NCI-H1694 treated with DMSO at 0.1 percent for 48 hours (cell line): ENCODE measurements at regions not wholly inside any gene's neighbourhood (a gene's known extent, or its start where the extent isn't known, plus 50 kb on each side); places are given as distances from the start of the nearest gene placed in this dataset.

Source experiments
- DNase-seq: peaks from one replicate; lab custom pipeline; 2025; lab: John Stamatoyannopoulos, UW

DNA sequence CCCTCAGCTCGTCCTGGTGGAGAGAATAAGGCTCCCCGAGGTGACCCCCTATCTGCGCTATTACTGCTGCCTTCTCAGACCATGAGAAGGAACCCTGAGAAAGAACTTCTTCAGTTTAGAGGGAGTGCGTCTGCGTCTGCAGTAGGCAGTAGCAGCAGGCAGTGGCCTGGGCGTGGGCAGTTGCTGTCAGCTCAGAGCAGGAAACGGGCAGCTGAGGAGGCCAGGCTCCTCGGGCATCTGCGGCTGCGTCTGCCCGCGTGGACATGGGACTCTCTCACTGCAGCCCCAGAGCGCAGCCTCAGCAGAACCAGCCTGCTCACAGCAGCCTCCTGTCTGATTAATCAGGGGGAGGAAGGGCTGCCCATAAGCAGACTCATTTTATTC, 49.8 kb upstream of the FCN1 start:
- DNase-seq = no peak

DNA sequence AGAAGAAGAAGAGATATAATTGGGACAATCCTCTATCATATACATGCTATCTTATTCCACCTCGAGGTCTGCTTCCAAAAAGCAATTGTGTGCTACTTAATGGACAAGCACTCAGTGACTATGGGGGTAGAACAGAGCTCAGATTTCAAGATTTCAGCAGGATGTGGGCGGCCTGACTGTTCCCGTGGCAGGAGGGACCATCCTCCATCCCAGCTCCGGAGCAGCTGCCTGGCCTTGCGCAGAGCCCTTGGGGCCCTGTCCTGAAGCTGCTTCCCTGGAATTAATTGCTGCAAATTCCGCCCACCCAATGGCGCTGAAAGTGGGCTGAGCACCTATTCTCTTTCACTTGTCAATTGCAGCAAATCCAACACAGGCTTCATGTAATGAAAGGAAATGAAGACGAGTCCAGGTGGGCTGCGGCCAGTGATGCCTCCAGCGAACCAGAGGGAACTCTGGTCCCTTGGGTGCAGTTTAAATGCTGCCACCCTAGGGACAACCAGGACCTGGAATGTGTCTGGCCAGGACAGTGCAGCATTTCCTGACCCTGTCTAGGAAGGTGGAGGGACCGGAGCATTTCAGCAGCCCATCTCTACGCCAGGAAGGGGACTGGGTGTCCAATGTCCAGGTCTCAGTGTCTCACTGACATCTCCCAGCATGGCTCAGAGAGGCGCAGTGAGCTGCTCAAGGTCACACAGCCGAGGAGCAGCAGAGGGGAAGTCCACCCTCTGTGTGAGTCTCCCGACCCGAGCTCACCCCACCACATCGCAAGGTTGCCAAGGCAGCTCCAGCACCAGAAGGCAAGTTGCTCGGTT, 50.5 kb upstream of the FCN1 start:
- DNase-seq = no peak

DNA sequence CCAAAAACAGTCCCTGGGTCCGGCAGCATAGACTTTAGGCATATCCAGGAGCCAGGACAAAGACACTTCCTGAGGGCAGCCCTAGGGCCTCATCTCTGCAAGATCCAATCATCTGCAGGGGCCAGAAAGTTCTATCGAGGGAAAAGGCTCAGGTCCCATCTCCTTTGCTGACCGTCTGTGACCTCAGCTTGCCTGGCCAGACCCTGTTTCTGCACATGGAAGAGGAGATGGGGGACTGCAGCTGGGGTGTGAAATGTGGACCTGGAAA, 51.0 kb upstream of the FCN1 start:
- DNase-seq = no peak

DNA sequence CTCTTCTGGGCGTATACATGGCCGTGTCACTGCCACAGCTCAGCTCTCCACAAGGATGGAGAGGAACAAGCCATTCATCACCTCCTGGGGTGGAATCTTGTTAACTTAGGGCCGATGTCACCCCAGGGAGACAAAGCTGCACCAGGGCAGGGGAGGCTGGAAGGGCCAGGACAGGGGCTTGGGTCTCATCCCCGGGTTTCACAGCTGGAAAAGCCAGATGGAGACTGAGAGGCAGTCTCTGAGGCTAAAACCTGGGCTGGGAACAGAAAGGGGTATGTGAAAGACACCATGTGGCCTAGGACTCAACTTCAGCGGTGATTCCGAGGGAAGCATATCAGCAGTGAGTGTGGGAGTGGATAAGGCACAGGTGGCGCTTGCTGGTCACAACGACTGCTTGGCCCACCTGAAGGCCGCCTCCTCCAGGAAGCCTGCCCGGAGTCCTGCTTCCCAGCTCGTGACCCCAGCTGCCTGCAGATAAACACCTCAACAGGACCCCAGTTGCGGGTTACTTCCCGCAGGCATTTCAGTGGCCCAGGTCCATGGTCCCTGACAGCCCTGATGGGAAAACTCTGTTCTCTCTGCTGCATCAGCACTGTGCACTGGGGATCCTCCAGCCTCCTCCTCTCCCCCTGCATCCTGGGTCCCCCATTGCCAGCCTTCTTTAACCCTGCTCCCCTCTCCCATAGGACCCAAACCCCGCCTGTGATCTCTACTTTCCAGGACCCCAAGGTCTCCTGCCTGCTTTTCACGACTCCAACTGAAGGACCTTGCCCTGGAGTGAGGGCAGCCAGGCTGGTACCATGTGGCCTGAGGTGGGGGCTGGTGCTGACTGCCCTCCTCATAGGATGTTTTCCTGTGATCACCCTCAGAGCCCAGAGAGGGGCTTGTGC, 51.7 kb upstream of the FCN1 start:
- no peak for DNase-seq

DNA sequence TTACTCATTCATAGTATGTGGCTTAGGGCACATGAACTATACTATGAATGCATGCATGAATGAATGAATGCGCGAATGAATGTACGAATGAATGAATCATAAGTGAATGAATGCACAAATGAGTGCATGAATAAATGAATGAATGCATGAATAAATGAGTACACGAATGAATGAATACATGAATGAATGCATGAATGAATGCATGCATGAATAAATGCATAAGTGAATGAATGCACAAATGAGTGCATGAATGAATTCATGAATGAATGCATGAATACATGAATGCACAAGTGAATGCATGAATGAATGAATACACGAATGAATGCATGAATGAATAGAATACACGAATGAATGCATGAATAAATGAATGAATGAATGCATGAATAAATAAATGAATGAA, 52.5 kb upstream of the FCN1 start:
- DNase-seq = no peak

DNA sequence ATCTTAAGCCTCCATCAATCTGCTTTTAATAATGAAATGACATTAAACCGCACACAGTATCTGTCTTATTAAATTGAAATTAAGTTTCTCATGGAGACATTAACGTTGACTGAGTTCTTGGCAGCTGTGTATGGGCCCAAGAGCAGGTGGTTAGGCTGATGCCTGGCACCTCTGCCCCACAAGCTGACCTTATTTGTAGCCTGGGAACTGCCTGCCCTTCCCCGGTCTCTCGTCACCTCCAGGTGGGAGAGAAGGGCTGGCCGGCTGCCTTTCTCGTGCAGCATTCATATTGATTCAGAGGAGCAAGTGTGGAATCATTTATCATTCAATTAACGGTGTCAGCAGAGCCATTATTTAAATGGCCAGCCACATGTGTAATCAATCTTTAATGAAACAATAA, 53.0 kb upstream of the FCN1 start:
- DNase-seq = no peak

DNA sequence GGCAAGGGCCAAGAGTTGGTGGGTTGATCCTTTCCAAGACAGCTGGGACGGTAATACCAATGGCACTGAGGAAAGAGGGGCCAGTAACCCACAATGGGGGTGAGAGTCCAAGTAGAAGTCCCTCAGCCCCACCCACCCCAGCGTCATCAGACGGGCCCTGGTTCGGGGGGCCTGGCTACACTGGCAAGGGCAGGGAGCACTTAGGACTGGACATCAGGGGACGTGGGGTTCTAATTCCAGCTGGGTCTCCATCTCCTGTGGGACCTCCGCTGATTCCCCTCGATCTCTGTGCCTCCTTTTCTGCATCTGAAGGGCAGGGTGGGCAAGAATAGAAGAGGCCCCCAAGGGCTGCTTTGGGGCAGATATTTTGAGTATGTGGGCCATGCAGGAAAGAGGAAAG, 53.5 kb upstream of the FCN1 start:
- no peak for DNase-seq

DNA sequence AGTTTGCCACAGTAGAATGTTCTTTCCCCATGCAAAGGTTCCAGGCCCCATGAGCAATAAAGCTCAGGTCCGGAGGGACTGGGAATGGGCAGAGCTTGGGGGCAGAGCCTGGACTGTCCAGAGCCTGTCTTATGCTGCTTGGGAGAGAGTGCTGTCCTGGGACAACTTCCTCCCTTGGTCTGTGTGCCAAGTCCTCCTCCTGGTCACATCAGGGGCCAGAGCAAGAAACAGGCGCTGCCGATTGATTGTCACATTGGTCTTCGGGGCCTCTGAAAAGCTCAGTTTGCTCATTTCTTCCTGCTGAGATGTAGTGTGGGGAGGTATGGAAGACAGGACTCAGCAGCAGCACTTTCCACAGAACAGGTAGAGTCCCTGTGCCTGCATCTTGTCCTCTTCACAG, 54.0 kb upstream of the FCN1 start:
- no peak for DNase-seq

DNA sequence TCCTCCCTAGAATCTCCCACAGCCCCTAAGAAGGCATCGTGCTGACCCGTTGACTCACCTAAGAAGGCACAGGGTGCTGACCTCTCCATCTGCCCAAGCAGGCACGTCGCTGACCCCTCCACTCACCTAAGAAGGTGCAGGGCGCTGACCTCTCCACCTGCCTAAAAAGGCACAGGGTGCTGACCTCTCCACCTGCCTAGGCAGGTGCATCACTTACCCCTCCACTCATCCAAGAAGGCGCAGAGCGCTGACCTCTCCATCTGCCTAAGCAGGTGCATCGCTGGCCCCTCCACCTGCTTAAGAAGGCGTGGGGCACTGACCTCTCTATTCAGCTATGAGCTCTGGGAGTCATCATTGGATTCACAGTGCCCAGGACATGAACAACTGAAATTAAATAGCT, 54.4 kb upstream of the FCN1 start:
- no peak for DNase-seq

DNA sequence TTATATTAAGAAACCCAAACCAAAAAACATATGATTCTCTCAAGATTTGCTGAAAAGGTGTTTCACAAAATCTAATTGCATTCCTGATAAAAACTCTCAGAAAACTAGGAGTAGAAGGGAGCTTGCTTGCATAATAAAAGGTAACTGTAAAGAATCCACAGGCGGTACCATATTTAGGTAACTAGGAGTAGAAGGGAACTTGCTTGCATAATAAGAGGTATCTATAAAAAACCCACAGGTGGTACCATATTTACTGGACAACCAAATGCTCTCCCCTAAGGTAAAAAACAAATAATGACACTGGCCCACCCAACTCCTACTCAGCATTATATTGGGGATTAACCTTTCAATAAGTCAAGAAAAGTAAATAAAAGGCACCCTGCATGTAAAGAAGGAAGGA, 57.5 kb upstream of the FCN1 start:
- DNase-seq = no peak

DNA sequence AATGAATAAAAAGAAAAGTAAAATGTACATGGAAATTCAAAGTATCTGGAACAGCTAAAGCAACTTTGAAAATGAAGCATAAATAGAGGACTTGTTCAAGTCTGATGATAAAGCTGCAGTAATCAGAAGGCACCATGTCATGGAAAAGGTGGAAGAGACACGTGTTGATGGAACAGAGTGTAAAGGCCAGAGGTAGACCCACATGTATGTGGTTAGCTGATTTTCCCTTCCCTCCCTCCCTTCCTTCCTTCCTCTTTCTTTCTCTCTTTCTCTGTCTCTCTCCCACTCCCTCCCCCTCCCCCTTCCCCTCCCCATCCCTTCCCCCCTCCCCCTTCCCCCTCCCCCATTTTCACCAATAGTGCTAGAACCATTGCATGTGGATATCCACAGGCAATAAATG, 58.7 kb upstream of the FCN1 start:
- DNase-seq = no peak

DNA sequence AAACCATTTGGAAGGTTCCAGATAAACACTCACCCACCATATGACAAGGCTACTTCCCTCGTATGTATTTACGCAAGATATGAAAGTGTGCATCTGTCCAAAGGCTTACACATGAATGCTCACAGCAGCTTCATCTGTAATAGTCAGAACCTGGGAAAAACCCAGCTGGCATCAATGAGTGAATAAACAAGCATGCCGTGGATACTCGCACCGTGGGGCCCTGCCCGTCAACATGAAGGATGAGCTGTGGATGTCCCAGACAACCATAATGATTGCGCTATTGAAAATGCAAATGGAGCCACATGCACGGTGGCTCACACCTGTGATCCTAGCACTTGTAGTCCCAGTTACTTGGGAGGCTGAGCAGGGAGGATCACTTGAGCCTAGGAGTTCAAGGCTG, 60.6 kb upstream of the FCN1 start:
- DNase-seq = peak; percentile 52

DNA sequence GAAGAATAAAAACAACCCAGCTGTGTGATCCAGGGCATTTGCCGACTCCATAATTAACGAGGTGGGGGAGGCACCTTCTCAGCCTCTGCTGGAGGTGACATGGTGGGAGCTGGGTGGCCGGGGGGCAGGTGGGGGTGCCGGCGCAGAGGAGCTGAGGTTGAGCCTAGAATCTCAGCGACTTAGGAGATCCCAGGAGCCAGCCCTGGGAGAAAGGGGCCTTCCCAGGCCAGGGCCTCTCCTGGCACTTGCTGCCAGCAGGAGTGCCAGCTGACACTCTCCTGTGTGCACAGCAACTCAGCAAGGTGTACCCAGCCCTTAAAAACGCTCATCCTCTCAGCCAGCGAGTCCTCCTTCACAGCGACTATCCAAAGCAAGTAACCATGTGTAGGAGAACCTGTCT, 62.8 kb upstream of the FCN1 start:
- no peak for DNase-seq

DNA sequence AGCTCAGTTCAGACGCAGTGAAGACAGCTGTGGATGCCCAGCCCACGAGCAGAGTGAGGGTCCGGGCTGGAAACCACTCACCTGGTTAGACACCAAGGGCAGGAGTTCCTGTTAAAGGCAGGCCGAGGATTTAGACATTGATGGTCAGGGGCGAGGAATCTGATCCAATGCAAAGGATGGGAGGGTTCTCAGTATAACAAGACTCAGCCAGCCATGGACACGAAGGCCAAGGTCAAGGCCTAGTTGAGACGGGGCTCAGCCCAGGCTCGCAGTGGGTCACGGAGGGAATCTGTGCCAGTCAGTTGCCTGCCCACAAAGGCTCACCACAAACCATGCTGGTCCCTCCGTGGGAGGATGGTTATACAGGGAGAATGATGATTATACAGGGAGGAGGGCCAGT, 63.3 kb upstream of the FCN1 start:
- no peak for DNase-seq

DNA sequence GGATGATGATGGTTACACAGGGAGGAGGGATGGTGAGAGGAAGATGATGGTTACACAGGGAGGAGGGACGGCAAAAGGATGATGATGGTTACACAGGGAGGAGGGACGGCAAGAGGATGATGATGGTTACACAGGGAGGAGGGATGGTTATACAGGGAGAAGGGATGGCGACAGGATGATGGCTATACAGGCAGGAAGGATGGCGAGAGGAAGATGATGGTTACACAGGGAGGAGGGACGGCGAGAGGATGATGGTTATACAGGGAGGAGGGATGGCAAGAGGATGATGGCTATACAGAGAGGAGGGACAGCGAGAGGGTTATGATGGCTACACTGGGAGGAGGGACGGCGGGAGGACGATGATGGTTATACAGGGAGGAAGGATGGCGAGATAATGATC, 64.1 kb upstream of the FCN1 start:
- no peak for DNase-seq

DNA sequence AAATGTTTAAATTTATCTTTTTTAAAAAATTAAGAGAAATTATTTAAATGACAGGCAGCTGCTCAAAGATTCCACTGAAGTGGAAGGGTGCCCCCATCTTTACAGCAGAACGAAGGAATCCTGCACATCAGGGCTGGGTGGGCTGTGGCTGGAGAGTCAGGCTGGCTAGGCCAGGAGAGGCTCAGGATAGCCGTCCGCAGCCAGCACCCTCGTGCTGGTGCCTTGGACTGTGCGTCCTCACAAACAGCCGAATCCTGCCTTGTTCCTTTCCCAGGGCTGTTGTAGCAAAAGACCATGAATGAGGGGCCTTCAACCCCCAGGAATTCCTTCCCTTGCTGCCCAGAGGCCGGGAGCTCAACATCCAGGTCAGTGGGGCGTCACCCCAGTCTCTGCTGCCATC, 64.6 kb upstream of the FCN1 start:
- DNase-seq = no peak

DNA sequence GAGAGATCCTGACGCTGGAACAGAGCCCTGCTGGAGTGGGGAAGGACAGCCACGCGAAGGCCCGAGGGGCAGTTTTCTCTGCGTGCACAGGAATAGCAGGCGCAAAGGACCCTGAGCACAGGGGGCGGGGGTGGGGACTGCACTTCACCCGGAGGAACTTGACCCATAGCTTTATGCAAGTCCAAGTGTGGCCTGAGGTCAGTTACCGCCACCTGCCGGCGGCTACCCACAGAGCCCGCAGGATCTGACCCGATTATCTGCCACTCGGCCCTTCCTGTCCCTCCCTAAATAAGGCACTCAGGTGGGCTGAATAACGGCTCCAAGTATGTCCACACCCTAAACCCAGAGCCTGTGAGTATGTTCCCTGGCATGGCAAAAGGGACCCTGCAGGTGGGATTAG, 65.4 kb upstream of the FCN1 start:
- DNase-seq = no peak

DNA sequence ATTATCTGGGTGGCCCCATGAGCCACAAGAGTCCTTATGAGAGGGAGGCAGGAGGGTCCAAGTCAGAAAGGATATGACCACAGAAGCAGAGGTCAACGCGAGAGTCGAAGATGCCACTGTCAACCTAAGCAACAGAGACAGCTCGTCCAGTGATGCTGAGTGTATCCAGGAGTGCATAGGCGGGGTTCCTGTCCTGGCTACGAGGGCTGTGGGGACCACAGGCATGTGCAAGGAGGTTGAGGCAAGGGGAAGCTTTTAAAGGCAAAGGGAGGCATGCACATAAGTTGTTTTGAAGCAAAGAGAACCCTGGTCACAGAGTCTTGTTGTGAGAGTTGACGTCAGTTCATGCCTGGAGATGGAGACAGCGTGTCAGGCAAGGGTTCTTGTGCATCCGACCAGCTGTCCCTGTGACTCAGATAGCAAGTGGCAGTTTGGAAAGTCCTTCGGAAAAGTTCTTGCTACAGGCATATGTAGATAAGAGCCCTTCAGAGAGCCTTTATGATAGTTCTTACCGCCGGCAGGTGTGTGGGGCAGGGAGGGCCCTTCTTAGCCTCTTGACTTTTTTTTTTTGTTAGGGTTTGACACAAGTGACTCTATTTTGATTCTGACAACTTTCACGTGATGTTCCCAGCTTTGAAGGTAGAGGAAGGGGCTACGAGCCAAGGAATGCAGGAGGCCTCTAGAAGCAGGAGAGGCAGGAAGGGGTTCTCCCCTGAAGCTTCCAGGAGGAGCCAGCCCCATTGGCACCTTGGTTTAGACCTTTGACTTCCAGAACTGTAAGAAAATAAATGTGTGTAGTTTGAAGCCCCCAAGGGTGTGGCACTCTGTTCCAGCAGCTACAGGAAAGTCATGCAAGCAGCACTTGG, 66.0 kb upstream of the FCN1 start:
- no peak for DNase-seq

DNA sequence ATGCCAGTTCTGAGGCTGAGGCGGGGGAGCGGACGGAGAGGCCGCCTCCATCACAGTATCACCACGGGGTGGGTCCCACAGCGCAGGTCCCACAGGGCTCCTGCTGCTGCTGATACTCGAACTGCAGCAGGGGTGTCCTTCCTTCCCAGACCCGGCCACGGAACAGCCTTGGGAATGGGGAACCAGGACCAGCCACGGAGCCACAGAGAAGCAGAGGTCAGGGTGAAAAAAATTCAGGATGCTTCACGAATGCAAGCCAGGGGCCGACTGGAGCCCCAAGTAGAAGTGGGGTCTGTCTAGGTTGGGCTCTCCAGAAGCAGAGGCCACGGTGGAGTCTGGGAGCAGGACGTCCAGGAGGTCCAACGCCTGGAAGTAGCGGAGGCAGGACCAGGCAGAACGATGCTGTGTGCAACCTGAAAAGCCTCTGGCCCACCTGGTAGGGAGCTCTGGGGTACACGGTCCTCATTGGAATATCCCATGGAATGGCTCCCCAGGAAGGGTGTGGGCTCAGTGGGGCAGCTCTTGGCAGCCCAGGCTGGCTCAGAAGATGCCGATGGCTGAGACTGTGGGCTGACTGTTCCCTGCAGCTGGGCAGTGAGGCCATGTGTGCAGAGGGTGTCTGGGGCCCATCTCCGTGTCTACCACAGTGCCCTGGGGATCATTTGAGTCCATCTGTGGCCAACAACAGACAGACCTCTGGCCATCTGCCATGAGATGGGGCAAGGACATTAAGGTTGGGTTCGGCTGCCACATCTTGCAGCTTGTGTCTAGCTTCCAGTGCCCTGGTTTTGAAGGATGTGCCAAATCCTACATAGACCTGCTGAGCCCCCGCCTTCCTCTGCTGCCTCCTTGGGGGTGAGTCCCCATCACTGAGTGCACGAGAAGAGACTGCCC, 66.9 kb upstream of the FCN1 start:
- DNase-seq = no peak

DNA sequence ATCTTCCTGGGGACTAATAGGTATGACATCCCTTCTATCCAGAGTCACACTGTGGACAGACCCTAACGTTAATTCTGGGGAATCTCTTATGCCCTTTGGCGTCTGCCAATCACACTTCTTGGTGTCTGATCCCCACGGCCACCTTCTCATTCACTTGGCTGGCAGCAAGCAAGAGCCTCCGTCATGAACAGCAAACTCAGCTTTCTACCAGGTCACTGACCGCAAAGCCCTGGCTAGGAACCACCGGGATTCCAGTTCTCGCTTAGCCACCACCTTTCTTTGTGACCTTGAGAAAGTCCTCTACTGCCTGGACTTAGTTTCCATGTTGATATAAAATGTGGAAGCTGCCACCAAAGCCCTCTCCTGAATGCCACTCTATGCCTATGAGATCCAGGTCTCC, 67.7 kb upstream of the FCN1 start:
- DNase-seq = no peak

DNA sequence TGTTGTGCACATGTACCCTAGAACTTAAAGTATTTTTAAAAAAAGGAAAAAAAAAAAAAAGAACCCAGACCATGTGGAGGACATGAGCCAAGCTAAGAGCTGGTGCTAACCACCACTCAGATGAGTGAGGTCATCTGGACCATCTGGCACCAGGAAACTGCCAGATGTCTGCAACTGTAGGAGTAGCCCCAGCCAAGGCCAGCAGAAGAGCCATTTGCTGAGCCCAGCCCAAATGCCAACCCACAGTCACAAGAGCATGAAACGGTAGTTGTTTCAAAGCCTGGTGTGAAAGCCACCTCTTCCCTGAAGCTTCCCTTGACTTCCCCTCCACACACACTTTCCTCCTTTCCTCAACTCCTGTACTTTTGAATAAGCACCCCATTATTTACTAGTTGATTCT, 69.2 kb upstream of the FCN1 start:
- DNase-seq = no peak

DNA sequence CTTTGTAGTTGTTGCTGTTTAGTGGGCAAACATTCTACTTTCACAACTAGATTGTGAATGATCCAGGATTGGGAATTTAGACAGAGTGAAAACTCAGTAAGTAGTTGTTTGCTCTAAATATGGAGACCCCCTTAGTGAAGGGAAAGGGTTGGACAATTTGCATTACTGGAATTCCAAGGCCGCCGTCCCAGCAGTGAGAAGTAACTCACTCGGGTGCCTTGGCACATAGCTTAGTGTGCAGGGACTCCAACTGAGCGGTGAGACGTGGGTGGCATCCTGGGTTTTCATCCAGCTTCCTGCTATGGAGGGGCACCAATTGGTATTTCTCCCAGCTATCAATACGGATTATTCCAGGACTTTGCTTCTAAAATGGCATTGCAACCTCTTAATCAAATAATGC, 69.7 kb upstream of the FCN1 start:
- DNase-seq = no peak
